Skin of body (tissue), 1 donor: ENCODE measurements at regions not wholly inside any gene's neighbourhood (a gene's known extent, or its start where the extent isn't known, plus 50 kb on each side); places are given as distances from the start of the nearest gene placed in this dataset.
"Not testable (repeated sequence)": the region's sequence is repeated elsewhere in the genome, so short reads cannot be mapped to it uniquely, and the experiment has no call there.

Experiments used
- DNase-seq: peaks from one replicate; lab custom pipeline; 2025; lab: John Stamatoyannopoulos, UW

GRCh38 chr9:29312327-29312726 is 1739.0 kb upstream of the C9orf72 start:
- no peak for DNase-seq

GRCh38 chr9:29319736-29320513 is 1746.6 kb upstream of the C9orf72 start:
- DNase-seq, result no peak

GRCh38 chr9:29322240-29322639 is 1749.0 kb upstream of the C9orf72 start:
- DNase-seq, result no peak

GRCh38 chr9:29325894-29326293 is 1752.6 kb upstream of the C9orf72 start:
- no peak for DNase-seq

- no peak for DNase-seq
These were observed 1759.5 kb upstream of the C9orf72 start for GRCh38 chr9:29332789-29333188.

GRCh38 chr9:29336281-29336680 is 1763.0 kb upstream of the C9orf72 start:
- DNase-seq, result no peak

GRCh38 chr9:29339387-29339786 is 1766.1 kb upstream of the C9orf72 start:
- no peak for DNase-seq

GRCh38 chr9:29348999-29349398 is 1775.7 kb upstream of the C9orf72 start:
- DNase-seq, result no peak

- DNase-seq, result no peak
These were observed 1816.1 kb upstream of the C9orf72 start for GRCh38 chr9:29389421-29389820.

- DNase-seq, result no peak
These were observed 1817.6 kb upstream of the C9orf72 start for GRCh38 chr9:29390859-29391258.

- DNase-seq, result no peak
These were observed 1819.8 kb upstream of the C9orf72 start for GRCh38 chr9:29393064-29393463.

- no peak for DNase-seq
These were observed 1821.6 kb upstream of the C9orf72 start for GRCh38 chr9:29394855-29395254.

GRCh38 chr9:29397148-29397547 is 1823.9 kb upstream of the C9orf72 start:
- DNase-seq, result no peak

- no peak for DNase-seq
These were observed 1842.9 kb upstream of the C9orf72 start for GRCh38 chr9:29416204-29416603.

GRCh38 chr9:29422438-29422837 is 1849.2 kb upstream of the C9orf72 start:
- DNase-seq, result no peak

- DNase-seq, result no peak
These were observed 1858.9 kb upstream of the C9orf72 start for GRCh38 chr9:29432191-29432590.

GRCh38 chr9:29432656-29433055 is 1859.4 kb upstream of the C9orf72 start:
- not testable (repeated sequence) for DNase-seq

- DNase-seq, result no peak
These were observed 1862.1 kb upstream of the C9orf72 start for GRCh38 chr9:29435368-29435767.

GRCh38 chr9:29437526-29437925 is 1864.2 kb upstream of the C9orf72 start:
- no peak for DNase-seq

GRCh38 chr9:29439961-29440360 is 1866.7 kb upstream of the C9orf72 start:
- no peak for DNase-seq

GRCh38 chr9:29440449-29440848 is 1867.2 kb upstream of the C9orf72 start:
- no peak for DNase-seq

GRCh38 chr9:29445751-29446150 is 1872.5 kb upstream of the C9orf72 start:
- no peak for DNase-seq

- DNase-seq, result no peak
These were observed 1876.0 kb upstream of the C9orf72 start for GRCh38 chr9:29449306-29449705.
